ENCODE measurements at regions not wholly inside any gene's neighbourhood (a gene's known extent, or its start where the extent isn't known, plus 50 kb on each side); places are given as distances from the start of the nearest gene placed in this dataset.
"Not testable (repeated sequence)": the region's sequence is repeated elsewhere in the genome, so short reads cannot be mapped to it uniquely, and the experiment has no call there.

DNA sequence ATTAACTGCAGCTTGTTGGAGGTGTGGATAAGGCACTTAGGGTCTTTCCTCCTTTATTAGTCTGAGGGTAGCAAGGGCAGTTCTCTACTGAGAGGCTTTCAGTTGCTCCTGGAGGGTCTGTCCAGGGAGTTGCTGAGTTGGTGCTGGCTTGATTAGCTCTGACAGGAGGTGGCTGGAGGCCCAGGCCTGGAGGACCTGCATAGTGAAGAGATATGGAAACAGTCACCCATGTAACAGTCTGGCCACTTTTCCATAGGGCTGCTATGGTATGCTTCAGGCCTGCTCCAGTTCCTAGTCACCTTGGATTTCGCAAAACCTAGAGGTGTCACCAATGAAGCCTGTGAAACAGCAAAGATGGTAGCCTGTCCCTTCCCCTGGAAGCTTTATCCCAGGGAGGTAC lies 143.3 kb upstream of the SLC38A2 start:
- Histone ChIP-seq H3K4me3 (no peak overlapping the region), H3K9me3 (no peaks in the 10 kb centered on the region), H3K4me1 (peaks cover 24% of the 10 kb centered on the region), H3K36me3 (no peaks in the 10 kb centered on the region), H3K27ac (no peak overlapping the region), H3K27me3 (no peaks in the 10 kb centered on the region)
- TF ChIP-seq POLR2A (IDR thresholded peaks at IDR 0.05): no peak
- DNase-seq (ENCODE audit: extremely low spot score in 2 of 2): no peak
- intact Hi-C loops (cut with DNase I): no loop called here

DNA sequence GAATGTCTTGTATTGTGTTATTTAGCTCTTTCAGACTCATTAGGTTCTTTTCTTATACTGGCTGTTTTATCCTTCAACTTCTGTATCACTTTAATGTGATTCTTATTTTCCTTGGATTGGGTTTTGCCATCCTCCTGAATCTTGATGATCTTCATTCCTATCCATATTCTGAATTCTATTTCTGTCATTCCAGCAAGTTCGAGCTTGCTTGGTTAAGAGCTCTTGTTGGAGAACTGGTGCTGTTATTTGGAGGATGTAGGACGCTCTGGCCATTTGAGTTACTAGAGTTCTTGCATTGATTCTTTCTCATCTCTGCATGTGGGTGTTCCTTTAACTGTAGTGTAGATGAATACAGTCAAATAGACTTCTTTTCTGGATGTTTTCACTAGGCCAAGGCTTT lies 142.3 kb upstream of the SLC38A2 start:
- no peak overlapping the region for H3K4me3 ChIP-seq
- H3K27ac ChIP-seq: no peak overlapping the region
- intact Hi-C loops (cut with DNase I): no loop called here

DNA sequence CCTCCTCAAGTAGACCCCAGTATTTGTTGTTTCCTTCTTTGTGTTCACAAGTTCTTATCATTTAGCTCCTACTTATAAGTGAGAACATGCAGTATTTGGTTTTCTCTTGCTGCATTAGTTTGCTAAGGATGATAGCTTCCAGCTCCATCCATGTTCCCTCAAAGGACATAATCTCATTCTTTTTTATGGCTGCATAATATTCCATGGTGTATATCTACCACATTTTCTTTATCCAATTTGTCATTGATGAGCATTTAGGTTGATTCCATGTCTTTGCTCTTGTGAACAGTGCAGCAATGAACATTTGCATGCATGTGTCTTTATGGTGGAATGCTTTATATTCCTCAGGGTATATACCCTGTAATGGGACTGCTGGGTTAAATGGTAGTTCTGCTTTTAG lies 137.7 kb upstream of the SLC38A2 start:
- H3K9me3 ChIP-seq; H3K4me3 ChIP-seq; H3K36me3 ChIP-seq; intact Hi-C loops (cut with DNase I); DNase-seq (ENCODE audit: extremely low spot score in 2 of 2); H3K27ac ChIP-seq; H3K27me3 ChIP-seq; H3K4me1 ChIP-seq: not testable (repeated sequence)

More for the DNA sequence above, 142.3 kb upstream of the SLC38A2 start:
- Histone ChIP-seq H3K36me3 (no peaks in the 10 kb centered on the region), H3K27me3 (no peaks in the 10 kb centered on the region), H3K9me3 (no peaks in the 10 kb centered on the region), H3K4me1 (peaks cover 24% of the 10 kb centered on the region)
- TF ChIP-seq, protein P1, sequence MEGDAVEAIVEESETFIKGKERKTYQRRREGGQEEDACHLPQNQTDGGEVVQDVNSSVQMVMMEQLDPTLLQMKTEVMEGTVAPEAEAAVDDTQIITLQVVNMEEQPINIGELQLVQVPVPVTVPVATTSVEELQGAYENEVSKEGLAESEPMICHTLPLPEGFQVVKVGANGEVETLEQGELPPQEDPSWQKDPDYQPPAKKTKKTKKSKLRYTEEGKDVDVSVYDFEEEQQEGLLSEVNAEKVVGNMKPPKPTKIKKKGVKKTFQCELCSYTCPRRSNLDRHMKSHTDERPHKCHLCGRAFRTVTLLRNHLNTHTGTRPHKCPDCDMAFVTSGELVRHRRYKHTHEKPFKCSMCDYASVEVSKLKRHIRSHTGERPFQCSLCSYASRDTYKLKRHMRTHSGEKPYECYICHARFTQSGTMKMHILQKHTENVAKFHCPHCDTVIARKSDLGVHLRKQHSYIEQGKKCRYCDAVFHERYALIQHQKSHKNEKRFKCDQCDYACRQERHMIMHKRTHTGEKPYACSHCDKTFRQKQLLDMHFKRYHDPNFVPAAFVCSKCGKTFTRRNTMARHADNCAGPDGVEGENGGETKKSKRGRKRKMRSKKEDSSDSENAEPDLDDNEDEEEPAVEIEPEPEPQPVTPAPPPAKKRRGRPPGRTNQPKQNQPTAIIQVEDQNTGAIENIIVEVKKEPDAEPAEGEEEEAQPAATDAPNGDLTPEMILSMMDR (IDR thresholded peaks at IDR 0.05): no peak
- TF ChIP-seq POLR2AphosphoS5 (IDR thresholded peaks at IDR 0.05; ENCODE audit: insufficient read depth in 1 of 2, low read depth in 1 of 2): no peak
- TF ChIP-seq POLR2A (IDR thresholded peaks at IDR 0.05): no peak
- no peak for DNase-seq (ENCODE audit: extremely low spot score in 2 of 2)

DNA sequence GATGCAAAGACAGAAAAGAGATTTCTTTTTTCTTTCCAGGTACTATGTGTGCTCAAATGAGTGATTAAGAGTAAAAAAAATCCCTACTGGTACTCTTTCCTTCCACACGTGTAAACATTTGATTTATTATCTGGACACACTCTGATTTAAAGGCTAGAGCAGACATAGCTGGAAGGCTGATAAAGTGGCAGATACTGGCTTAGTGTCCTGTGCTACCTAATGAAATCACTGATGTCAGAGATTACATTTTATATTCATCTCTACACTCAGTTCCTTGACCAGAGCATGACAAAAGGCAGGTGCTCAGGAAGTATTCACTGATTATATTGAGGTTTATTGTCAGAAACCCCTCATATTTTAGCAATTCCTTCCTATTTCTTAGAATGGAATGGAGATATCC lies 136.6 kb upstream of the SLC38A2 start:
- H3K36me3 ChIP-seq: no peaks in the 10 kb centered on the region
- no peak for DNase-seq (ENCODE audit: extremely low spot score in 2 of 2)
- no peaks in the 10 kb centered on the region for H3K9me3 ChIP-seq
- no peak overlapping the region for H3K4me3 ChIP-seq
- H3K4me1 ChIP-seq: no peaks in the 10 kb centered on the region
- intact Hi-C loops (cut with DNase I): no loop called here
- no peak overlapping the region for H3K27ac ChIP-seq
- TF ChIP-seq, protein P1 (IDR thresholded peaks at IDR 0.05): no peak
- TF ChIP-seq POLR2AphosphoS5 (IDR thresholded peaks at IDR 0.05; ENCODE audit: insufficient read depth in 1 of 2, low read depth in 1 of 2) (no peak), POLR2A (IDR thresholded peaks at IDR 0.05) (no peak)
- H3K27me3 ChIP-seq: no peaks in the 10 kb centered on the region

DNA sequence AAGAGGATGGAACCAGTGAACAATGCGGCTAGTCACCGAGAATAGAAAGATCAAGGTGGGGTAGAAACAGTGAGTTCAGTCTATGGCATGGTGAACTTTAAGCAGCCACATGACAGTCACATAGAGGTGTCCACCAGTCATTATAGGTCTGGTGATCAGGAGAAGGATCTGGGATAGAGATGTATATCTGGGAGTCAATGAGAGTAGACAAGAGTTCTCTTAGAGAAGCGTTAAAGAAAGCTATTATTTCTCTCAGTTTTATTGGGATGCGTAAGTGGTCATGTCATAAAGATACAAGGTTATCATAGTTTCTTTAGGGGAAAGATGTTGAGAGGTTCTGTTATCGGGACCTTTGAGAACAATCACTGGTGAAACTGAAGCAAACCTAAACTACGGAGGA lies 136.1 kb upstream of the SLC38A2 start:
- Histone ChIP-seq H3K4me1 (no peaks in the 10 kb centered on the region), H3K27ac (no peak overlapping the region), H3K4me3 (no peak overlapping the region), H3K27me3 (no peaks in the 10 kb centered on the region), H3K9me3 (no peaks in the 10 kb centered on the region), H3K36me3 (no peaks in the 10 kb centered on the region)
- intact Hi-C loops (cut with DNase I): no loop called here
- no peak for DNase-seq (ENCODE audit: extremely low spot score in 2 of 2)
- TF ChIP-seq, protein P1 (IDR thresholded peaks at IDR 0.05): no peak
- no peak for TF ChIP-seq POLR2A (IDR thresholded peaks at IDR 0.05)
- TF ChIP-seq POLR2AphosphoS5 (IDR thresholded peaks at IDR 0.05; ENCODE audit: insufficient read depth in 1 of 2, low read depth in 1 of 2): no peak

DNA sequence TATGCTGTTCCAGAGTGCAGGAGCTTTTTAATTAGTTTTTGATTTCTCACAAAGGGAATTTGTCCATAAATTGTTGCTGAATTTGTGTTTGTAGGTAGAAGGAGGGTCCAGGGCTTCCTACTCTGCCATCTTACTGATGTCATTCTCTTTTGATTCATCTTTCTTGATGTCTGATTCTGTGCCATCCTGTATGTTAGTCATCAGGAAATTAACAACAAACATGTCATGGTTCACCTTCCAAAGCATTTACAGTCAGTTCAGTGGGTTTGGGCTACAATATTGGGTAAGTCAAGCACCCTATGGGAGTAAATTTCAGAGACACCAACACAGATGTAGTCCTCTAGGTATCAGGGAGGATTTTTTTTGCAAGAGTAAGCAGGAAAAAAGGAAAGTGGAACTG lies 135.2 kb upstream of the SLC38A2 start:
- TF ChIP-seq POLR2AphosphoS5 (IDR thresholded peaks at IDR 0.05; ENCODE audit: insufficient read depth in 1 of 2, low read depth in 1 of 2): no peak
- Histone ChIP-seq H3K27ac (no peak overlapping the region), H3K4me3 (no peak overlapping the region), H3K4me1 (no peaks in the 10 kb centered on the region), H3K27me3 (no peaks in the 10 kb centered on the region), H3K9me3 (no peaks in the 10 kb centered on the region), H3K36me3 (no peaks in the 10 kb centered on the region)
- intact Hi-C loops (cut with DNase I): no loop called here
- DNase-seq (ENCODE audit: extremely low spot score in 2 of 2): no peak

DNA sequence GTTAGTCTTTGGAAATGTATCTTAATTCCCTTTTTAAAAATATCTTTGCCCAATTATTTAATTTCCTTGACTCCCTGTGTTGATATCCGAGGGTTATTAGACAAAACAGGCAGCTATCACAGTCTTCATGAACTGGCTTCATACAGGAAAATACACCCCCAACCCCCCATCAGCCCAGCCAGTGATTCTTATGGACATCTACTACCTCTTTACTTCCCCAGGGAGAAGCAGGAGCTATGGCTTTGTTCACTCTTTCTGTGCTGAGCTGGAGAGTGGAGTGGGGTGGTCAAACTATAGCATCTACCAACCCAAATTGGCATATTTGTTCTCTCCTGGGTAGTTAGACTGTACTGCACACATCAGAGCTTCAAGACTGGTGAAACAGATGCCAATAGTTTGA lies 134.4 kb upstream of the SLC38A2 start:
- H3K9me3 ChIP-seq: no peaks in the 10 kb centered on the region
- no peaks in the 10 kb centered on the region for H3K36me3 ChIP-seq
- no peak overlapping the region for H3K4me3 ChIP-seq
- no peak for DNase-seq (ENCODE audit: extremely low spot score in 2 of 2)
- intact Hi-C loops (cut with DNase I): no loop called here
- TF ChIP-seq POLR2AphosphoS5 (IDR thresholded peaks at IDR 0.05; ENCODE audit: insufficient read depth in 1 of 2, low read depth in 1 of 2) (no peak), POLR2A (IDR thresholded peaks at IDR 0.05) (no peak)
- TF ChIP-seq, protein P1 (IDR thresholded peaks at IDR 0.05): no peak
- no peaks in the 10 kb centered on the region for H3K27me3 ChIP-seq
- H3K27ac ChIP-seq: no peak overlapping the region
- H3K4me1 ChIP-seq: no peaks in the 10 kb centered on the region

All from vagina (tissue), 2 donors.